Heart left ventricle (tissue), 13 donors: ENCODE measurements at regions not wholly inside any gene's neighbourhood (a gene's known extent, or its start where the extent isn't known, plus 50 kb on each side); places are given as distances from the start of the nearest gene placed in this dataset.

Experiments
- CTCF ChIP-seq, 12 donors: fragments of 200-600 bp; sonication (generic) in 4 of 12; IDR thresholded peaks; one replicate each; pipeline versions ENCODE4 v1.5.0 to v1.8.0; 2018 to 2022; ENCODE audit warnings: antibody characterized with exemption in 12 of 12, mild to moderate bottlenecking in 5 of 12
- POLR2A ChIP-seq, 2 donors: fragments of 450-650 bp; IDR thresholded peaks; one replicate each; pipeline ENCODE4 v1.6.1; 2017; ENCODE audit warnings: antibody characterized with exemption in 2 of 2, mild to moderate bottlenecking in 2 of 2, moderate library complexity in 2 of 2
- donor health status: ischemic (EF 13 %, LVEDD 7.1; RV severe dilation, severe dysfunction).
- donor health status: DM: no; HTN: yes; CAD: no.
- donor health status: DM: no; HTN: no; CAD: no.
- donor health status: ischemic (EF 25% LVEDD 6.9; RV normal size, moderate dysfunction).
- donor health status: ischemic (EF 25% LVEDD 5.7; RV mildly dilated, moderate dysfunction).
- donor health status: ischemic (EF 35%, LVEDD 5.7; RV mildly dilated, moderate dysfunction).
- donor health status: nonischemic (EF 11% LVEDD 7.7; RV severe dilation, severe dysfunction).
- donor health status: DM: yes; HTN: yes; CAD: no.
- donor health status: PGD.
- donor health status: ischemic (EF 29% LVEDD 5.4; RV normal size, mild dysfunction).
- donor health status: nonischemic (EF 23%, LVEDD 6.1; RV moderate dilation, normal function).

- TF ChIP-seq CTCF (IDR thresholded peaks at IDR 0.05) (no peak), POLR2A (IDR thresholded peaks at IDR 0.05) (no peak)
Observed at GRCh38 chr5:96176022-96176421, 214.4 kb upstream of the ELL2 start.
